Rectal smooth muscle tissue (tissue), 1 donor: ENCODE measurements at regions not wholly inside any gene's neighbourhood (a gene's known extent, or its start where the extent isn't known, plus 50 kb on each side); places are given as distances from the start of the nearest gene placed in this dataset.
"Not testable (repeated sequence)": the region's sequence is repeated elsewhere in the genome, so short reads cannot be mapped to it uniquely, and the experiment has no call there.

Experiments
- H3K27ac ChIP-seq: one replicate; pipeline ENCODE4 v1.7.0; 2013; ENCODE audit warnings: low read depth, low read length, inconsistent platforms
- H3K27me3 ChIP-seq: one replicate; pipeline ENCODE4 v1.7.0; 2013; ENCODE audit warnings: low read length; ENCODE audit not compliant: control insufficient read depth, insufficient read depth
- H3K36me3 ChIP-seq: one replicate; pipeline ENCODE4 v1.7.0; 2013; ENCODE audit warnings: low read length; ENCODE audit not compliant: control insufficient read depth, insufficient read depth
- H3K4me1 ChIP-seq: one replicate; pipeline ENCODE4 v1.7.0; 2013; ENCODE audit warnings: low read length; ENCODE audit not compliant: control insufficient read depth, insufficient read depth
- H3K4me3 ChIP-seq: one replicate; pipeline ENCODE4 v1.7.0; 2013; ENCODE audit warnings: low read length
- H3K9ac ChIP-seq: one replicate; pipeline ENCODE4 v1.7.0; 2013; ENCODE audit warnings: low read length

GRCh38 chr18:34516996-34517395, 193.1 kb upstream of the DTNA start:
- H3K4me3 ChIP-seq, H3K4me1 ChIP-seq, H3K27me3 ChIP-seq, H3K36me3 ChIP-seq, H3K9ac ChIP-seq, H3K27ac ChIP-seq: not testable (repeated sequence)

GRCh38 chr18:34521040-34521439, 189.1 kb upstream of the DTNA start:
- Histone ChIP-seq H3K4me3 (no peak overlapping the region), H3K36me3 (no peaks in the 10 kb centered on the region), H3K27ac (no peak overlapping the region), H3K9ac (no peak overlapping the region), H3K27me3 (no peaks in the 10 kb centered on the region), H3K4me1 (no peaks in the 10 kb centered on the region)

- Histone ChIP-seq H3K36me3 (no peaks in the 10 kb centered on the region), H3K27ac (no peak overlapping the region), H3K4me1 (no peaks in the 10 kb centered on the region), H3K27me3 (no peaks in the 10 kb centered on the region), H3K4me3 (no peak overlapping the region), H3K9ac (no peak overlapping the region)
Observed at GRCh38 chr18:34522603-34523002, 187.5 kb upstream of the DTNA start.

- H3K4me3 ChIP-seq = no peak overlapping the region
- no peaks in the 10 kb centered on the region for H3K4me1 ChIP-seq
- H3K9ac ChIP-seq = no peak overlapping the region
- H3K27ac ChIP-seq = no peak overlapping the region
- H3K36me3 ChIP-seq = no peaks in the 10 kb centered on the region
- H3K27me3 ChIP-seq = no peaks in the 10 kb centered on the region
Observed at GRCh38 chr18:34525244-34525643, 184.9 kb upstream of the DTNA start.

GRCh38 chr18:34528177-34528576, 181.9 kb upstream of the DTNA start:
- H3K9ac ChIP-seq = no peak overlapping the region
- H3K4me1 ChIP-seq = no peaks in the 10 kb centered on the region
- no peaks in the 10 kb centered on the region for H3K27me3 ChIP-seq
- no peak overlapping the region for H3K27ac ChIP-seq
- no peaks in the 10 kb centered on the region for H3K36me3 ChIP-seq
- H3K4me3 ChIP-seq = no peak overlapping the region

GRCh38 chr18:34529358-34530335, 180.5 kb upstream of the DTNA start:
- Histone ChIP-seq H3K9ac (no peak overlapping the region), H3K27me3 (no peaks in the 10 kb centered on the region), H3K27ac (no peak overlapping the region), H3K4me1 (no peaks in the 10 kb centered on the region), H3K4me3 (no peak overlapping the region), H3K36me3 (no peaks in the 10 kb centered on the region)

GRCh38 chr18:34531110-34531509, 179.0 kb upstream of the DTNA start:
- Histone ChIP-seq H3K36me3 (no peaks in the 10 kb centered on the region), H3K4me3 (no peak overlapping the region), H3K4me1 (no peaks in the 10 kb centered on the region), H3K27ac (no peak overlapping the region), H3K9ac (no peak overlapping the region), H3K27me3 (no peaks in the 10 kb centered on the region)

GRCh38 chr18:34534642-34535041, 175.5 kb upstream of the DTNA start:
- not testable (repeated sequence) for H3K27me3 ChIP-seq, H3K36me3 ChIP-seq, H3K4me1 ChIP-seq, H3K9ac ChIP-seq, H3K27ac ChIP-seq, H3K4me3 ChIP-seq

- Histone ChIP-seq H3K27me3 (no peaks in the 10 kb centered on the region), H3K9ac (no peak overlapping the region), H3K27ac (no peak overlapping the region), H3K36me3 (no peaks in the 10 kb centered on the region), H3K4me1 (no peaks in the 10 kb centered on the region), H3K4me3 (no peak overlapping the region)
Observed at GRCh38 chr18:34540897-34541296, 169.2 kb upstream of the DTNA start.

GRCh38 chr18:34542625-34543024, 167.5 kb upstream of the DTNA start:
- Histone ChIP-seq H3K9ac (no peak overlapping the region), H3K27ac (no peak overlapping the region), H3K4me1 (no peaks in the 10 kb centered on the region), H3K27me3 (no peaks in the 10 kb centered on the region), H3K4me3 (no peak overlapping the region), H3K36me3 (no peaks in the 10 kb centered on the region)

GRCh38 chr18:34543356-34543755, 166.7 kb upstream of the DTNA start:
- H3K4me1 ChIP-seq = no peaks in the 10 kb centered on the region
- no peaks in the 10 kb centered on the region for H3K36me3 ChIP-seq
- H3K27me3 ChIP-seq = no peaks in the 10 kb centered on the region
- H3K4me3 ChIP-seq = no peak overlapping the region
- H3K9ac ChIP-seq = no peak overlapping the region
- no peak overlapping the region for H3K27ac ChIP-seq

GRCh38 chr18:34543945-34544344, 166.2 kb upstream of the DTNA start:
- H3K4me1 ChIP-seq = no peaks in the 10 kb centered on the region
- H3K36me3 ChIP-seq = no peaks in the 10 kb centered on the region
- H3K27ac ChIP-seq = no peak overlapping the region
- no peaks in the 10 kb centered on the region for H3K27me3 ChIP-seq
- H3K9ac ChIP-seq = no peak overlapping the region
- H3K4me3 ChIP-seq = no peak overlapping the region

- no peaks in the 10 kb centered on the region for H3K27me3 ChIP-seq
- no peak overlapping the region for H3K9ac ChIP-seq
- no peak overlapping the region for H3K4me3 ChIP-seq
- no peak overlapping the region for H3K27ac ChIP-seq
- H3K36me3 ChIP-seq = no peaks in the 10 kb centered on the region
- H3K4me1 ChIP-seq = no peaks in the 10 kb centered on the region
Observed at GRCh38 chr18:34544930-34545329, 165.2 kb upstream of the DTNA start.
